Heart left ventricle (tissue), 13 donors: ENCODE measurements at regions not wholly inside any gene's neighbourhood (a gene's known extent, or its start where the extent isn't known, plus 50 kb on each side); places are given as distances from the start of the nearest gene placed in this dataset.

Experiments
- CTCF ChIP-seq, 12 donors: fragments of 200-600 bp; sonication (generic) in 4 of 12; IDR thresholded peaks; one replicate each; pipeline versions ENCODE4 v1.5.0 to v1.8.0; 2018 to 2022; ENCODE audit warnings: antibody characterized with exemption in 12 of 12, mild to moderate bottlenecking in 5 of 12
- POLR2A ChIP-seq, 2 donors: fragments of 450-650 bp; IDR thresholded peaks; one replicate each; pipeline ENCODE4 v1.6.1; 2017; ENCODE audit warnings: antibody characterized with exemption in 2 of 2, mild to moderate bottlenecking in 2 of 2, moderate library complexity in 2 of 2
- donor health status: ischemic (EF 13 %, LVEDD 7.1; RV severe dilation, severe dysfunction).
- donor health status: DM: no; HTN: yes; CAD: no.
- donor health status: DM: no; HTN: no; CAD: no.
- donor health status: ischemic (EF 25% LVEDD 6.9; RV normal size, moderate dysfunction).
- donor health status: ischemic (EF 25% LVEDD 5.7; RV mildly dilated, moderate dysfunction).
- donor health status: ischemic (EF 35%, LVEDD 5.7; RV mildly dilated, moderate dysfunction).
- donor health status: nonischemic (EF 11% LVEDD 7.7; RV severe dilation, severe dysfunction).
- donor health status: DM: yes; HTN: yes; CAD: no.
- donor health status: PGD.
- donor health status: ischemic (EF 29% LVEDD 5.4; RV normal size, mild dysfunction).
- donor health status: nonischemic (EF 23%, LVEDD 6.1; RV moderate dilation, normal function).

- TF ChIP-seq CTCF (IDR thresholded peaks at IDR 0.05) (no peak), POLR2A (IDR thresholded peaks at IDR 0.05) (no peak)
These were observed 69.0 kb upstream of the CTAGE1 start for GRCh38 chr18:22486667-22487066.
